OCI-LY1 (cell line): ENCODE measurements at regions not wholly inside any gene's neighbourhood (a gene's known extent, or its start where the extent isn't known, plus 50 kb on each side); places are given as distances from the start of the nearest gene placed in this dataset.

Experiments used
- CTCF ChIP-seq: fragments of 200-600 bp; sonication (generic), shearing (Covaris generic); IDR thresholded peaks from 2 replicates; pipeline ENCODE4 v1.5.1; 2017; ENCODE audit warnings: mild to moderate bottlenecking, antibody characterized with exemption, low read length, moderate library complexity, mixed read lengths
- EZH2 ChIP-seq: fragments of 200-600 bp; sonication (generic), shearing (Covaris generic); IDR thresholded peaks from 2 replicates; pipeline ENCODE4 v1.8.0; 2017; ENCODE audit warnings: borderline replicate concordance, mixed run types, mild to moderate bottlenecking, antibody characterized with exemption, low read length, moderate library complexity, mixed read lengths

- TF ChIP-seq CTCF = no peak
- no peak for TF ChIP-seq EZH2
Observed at GRCh38 chr3:59306436-59306835, 256.6 kb upstream of the CFAP20DC start.
